ENCODE measurements at regions not wholly inside any gene's neighbourhood (a gene's known extent, or its start where the extent isn't known, plus 50 kb on each side); places are given as distances from the start of the nearest gene placed in this dataset.

- Mint-ChIP-seq H3K36me3 (ENCODE audit: low read depth) (no peaks in the 10 kb centered on the region), H3K4me1 (peaks cover 5% of the 10 kb centered on the region), H3K27me3 (ENCODE audit: insufficient read depth) (no peaks in the 10 kb centered on the region), H3K9me3 (peaks cover 4% of the 10 kb centered on the region), H3K4me3 (no peak overlapping the region), H3K27ac (no peak overlapping the region)
- Histone ChIP-seq H3K27me3 (ENCODE audit: control insufficient read depth, insufficient read depth, low read length, poor library complexity, severe bottlenecking) (no peaks in the 10 kb centered on the region), H3K36me3 (ENCODE audit: control insufficient read depth, insufficient read depth, low read length) (no peaks in the 10 kb centered on the region), H3K4me3 (ENCODE audit: low read length) (no peak overlapping the region), H3K9ac (ENCODE audit: extremely low read depth, low read length, poor library complexity, severe bottlenecking) (no peak overlapping the region), H3K4me1 (ENCODE audit: control insufficient read depth, insufficient read depth, low read length) (no peaks in the 10 kb centered on the region), H3K9me3 (ENCODE audit: control insufficient read depth, low read length) (no peaks in the 10 kb centered on the region), H3K27ac (ENCODE audit: low read depth, low read length) (no peak overlapping the region)
- no peak for DNase-seq
- 86 to 100% methylated on average over 1 of the region's 1 CpG for WGBS, 2 experiments (ENCODE audit: insufficient coverage in 1 of 2, insufficient read length in 1 of 2)
- TF ChIP-seq, protein P1, sequence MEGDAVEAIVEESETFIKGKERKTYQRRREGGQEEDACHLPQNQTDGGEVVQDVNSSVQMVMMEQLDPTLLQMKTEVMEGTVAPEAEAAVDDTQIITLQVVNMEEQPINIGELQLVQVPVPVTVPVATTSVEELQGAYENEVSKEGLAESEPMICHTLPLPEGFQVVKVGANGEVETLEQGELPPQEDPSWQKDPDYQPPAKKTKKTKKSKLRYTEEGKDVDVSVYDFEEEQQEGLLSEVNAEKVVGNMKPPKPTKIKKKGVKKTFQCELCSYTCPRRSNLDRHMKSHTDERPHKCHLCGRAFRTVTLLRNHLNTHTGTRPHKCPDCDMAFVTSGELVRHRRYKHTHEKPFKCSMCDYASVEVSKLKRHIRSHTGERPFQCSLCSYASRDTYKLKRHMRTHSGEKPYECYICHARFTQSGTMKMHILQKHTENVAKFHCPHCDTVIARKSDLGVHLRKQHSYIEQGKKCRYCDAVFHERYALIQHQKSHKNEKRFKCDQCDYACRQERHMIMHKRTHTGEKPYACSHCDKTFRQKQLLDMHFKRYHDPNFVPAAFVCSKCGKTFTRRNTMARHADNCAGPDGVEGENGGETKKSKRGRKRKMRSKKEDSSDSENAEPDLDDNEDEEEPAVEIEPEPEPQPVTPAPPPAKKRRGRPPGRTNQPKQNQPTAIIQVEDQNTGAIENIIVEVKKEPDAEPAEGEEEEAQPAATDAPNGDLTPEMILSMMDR (conservative IDR thresholded peaks at IDR 0.05): no peak
These were observed 92.5 kb upstream of the STOX2 start for GRCh38 chr4:183812567-183812966.

DNA sequence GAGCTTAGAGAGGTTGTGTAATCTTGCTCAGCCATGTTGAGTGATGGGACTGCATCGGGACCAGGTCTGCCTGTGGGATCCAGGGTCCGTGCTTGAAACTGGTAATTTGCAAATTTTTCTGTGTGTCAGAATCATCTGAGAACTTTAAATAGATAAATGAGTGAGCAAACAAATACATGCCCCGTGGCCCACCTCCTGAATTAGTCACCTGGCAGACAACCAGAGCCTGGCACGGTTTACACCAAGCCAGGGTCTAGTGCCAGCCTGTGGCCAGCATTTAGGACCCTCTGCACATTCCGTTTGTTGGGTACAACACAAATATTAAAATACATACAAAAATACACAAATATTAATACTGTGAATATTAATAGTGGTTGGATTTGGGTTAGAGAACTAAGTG is 90.6 kb upstream of the STOX2 start:
- H3K9me3 Mint-ChIP-seq: peaks cover 11% of the 10 kb centered on the region
- TF ChIP-seq, protein P1 (conservative IDR thresholded peaks at IDR 0.05): no peak
- H3K27me3 Mint-ChIP-seq (ENCODE audit: insufficient read depth): no peaks in the 10 kb centered on the region
- WGBS, 2 experiments (ENCODE audit: insufficient coverage in 1 of 2, insufficient read length in 1 of 2): 80 to 90% methylated on average over 1 to 4 of the region's 5 CpGs
- H3K36me3 ChIP-seq (ENCODE audit: control insufficient read depth, insufficient read depth, low read length): no peaks in the 10 kb centered on the region
- no peaks in the 10 kb centered on the region for H3K27me3 ChIP-seq (ENCODE audit: control insufficient read depth, insufficient read depth, low read length, poor library complexity, severe bottlenecking)
- H3K9ac ChIP-seq (ENCODE audit: extremely low read depth, low read length, poor library complexity, severe bottlenecking): no peak overlapping the region
- H3K9me3 ChIP-seq (ENCODE audit: control insufficient read depth, low read length): no peaks in the 10 kb centered on the region
- no peak overlapping the region for H3K27ac Mint-ChIP-seq
- DNase-seq: no peak
- no peak overlapping the region for H3K27ac ChIP-seq (ENCODE audit: low read depth, low read length)
- H3K4me3 ChIP-seq (ENCODE audit: low read length): no peak overlapping the region
- no peak overlapping the region for H3K4me3 Mint-ChIP-seq
- no peaks in the 10 kb centered on the region for H3K4me1 Mint-ChIP-seq
- H3K4me1 ChIP-seq (ENCODE audit: control insufficient read depth, insufficient read depth, low read length): no peaks in the 10 kb centered on the region
- H3K36me3 Mint-ChIP-seq (ENCODE audit: low read depth): no peaks in the 10 kb centered on the region

GRCh38 chr4:183816077-183816476 is 89.0 kb upstream of the STOX2 start:
- Mint-ChIP-seq H3K4me1 (no peaks in the 10 kb centered on the region), H3K27me3 (ENCODE audit: insufficient read depth) (no peaks in the 10 kb centered on the region), H3K9me3 (peaks cover 10% of the 10 kb centered on the region), H3K36me3 (ENCODE audit: low read depth) (no peaks in the 10 kb centered on the region), H3K27ac (no peak overlapping the region), H3K4me3 (no peak overlapping the region)
- TF ChIP-seq, protein P1 (conservative IDR thresholded peaks at IDR 0.05): no peak
- no peak overlapping the region for H3K27ac ChIP-seq (ENCODE audit: low read depth, low read length)
- no peaks in the 10 kb centered on the region for H3K27me3 ChIP-seq (ENCODE audit: control insufficient read depth, insufficient read depth, low read length, poor library complexity, severe bottlenecking)
- no peak for DNase-seq
- no peaks in the 10 kb centered on the region for H3K9me3 ChIP-seq (ENCODE audit: control insufficient read depth, low read length)
- H3K9ac ChIP-seq (ENCODE audit: extremely low read depth, low read length, poor library complexity, severe bottlenecking): no peak overlapping the region
- no peaks in the 10 kb centered on the region for H3K36me3 ChIP-seq (ENCODE audit: control insufficient read depth, insufficient read depth, low read length)
- H3K4me3 ChIP-seq (ENCODE audit: low read length): no peak overlapping the region
- WGBS, 2 experiments (ENCODE audit: insufficient coverage in 1 of 2, insufficient read length in 1 of 2): 94 to 98% methylated on average over 4 to 6 of the region's 6 CpGs
- H3K4me1 ChIP-seq (ENCODE audit: control insufficient read depth, insufficient read depth, low read length): no peaks in the 10 kb centered on the region
